ENCODE measurements at regions not wholly inside any gene's neighbourhood (a gene's known extent, or its start where the extent isn't known, plus 50 kb on each side); places are given as distances from the start of the nearest gene placed in this dataset.

DNA sequence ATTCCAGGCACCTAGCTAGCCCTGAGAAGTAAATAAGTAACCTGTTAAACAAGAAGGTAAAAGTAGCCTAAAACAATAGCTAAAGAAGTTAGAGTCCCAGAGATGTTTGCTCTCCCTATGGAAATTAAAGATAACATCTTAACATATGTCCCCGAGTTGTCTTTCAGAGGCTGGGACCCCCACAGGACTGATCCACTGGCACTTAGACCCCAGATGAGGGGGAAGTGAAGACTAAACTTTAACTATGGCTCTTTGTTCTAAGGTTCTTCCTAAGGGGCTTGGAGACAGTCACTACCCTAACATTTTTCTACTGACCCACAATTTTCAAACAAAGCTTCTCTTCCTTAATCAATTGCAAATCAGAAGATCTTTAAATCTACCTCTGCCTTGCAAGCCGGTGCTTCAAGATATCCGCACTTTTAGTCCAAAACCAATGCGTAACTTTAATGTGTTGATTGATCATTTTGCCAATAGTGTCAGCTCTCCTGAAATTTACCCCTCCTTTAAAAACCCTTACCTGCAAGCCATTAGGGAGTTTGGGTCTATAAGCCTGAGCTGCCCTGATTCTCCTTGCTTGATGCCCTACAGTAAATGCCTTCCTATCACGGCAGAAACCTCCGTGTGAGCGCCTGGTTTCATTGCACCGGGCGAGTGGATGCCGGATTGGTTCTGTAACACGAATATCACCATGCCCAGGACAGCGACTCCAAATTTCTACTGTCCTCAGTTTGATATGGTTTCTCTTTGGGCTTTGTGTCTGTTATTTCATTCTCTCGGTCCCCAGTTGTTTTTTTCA, 404.4 kb downstream of the SIPA1L2 start:
- Histone ChIP-seq H3K4me3 (ENCODE audit: low read depth in 1 of 2, low read length in 1 of 2) (no peak overlapping the region), H3K4me1 (ENCODE audit: control insufficient read depth in 1 of 2, insufficient read depth in 1 of 2, low read depth in 1 of 2, low read length in 1 of 2) (no peaks in the 10 kb centered on the region), H3K9me3 (no peaks in the 10 kb centered on the region), H3K36me3 (no peaks in the 10 kb centered on the region), H3K27ac (no peak overlapping the region), H3K27me3 (peaks cover 42% of the 10 kb centered on the region)
- TF ChIP-seq, protein P1, sequence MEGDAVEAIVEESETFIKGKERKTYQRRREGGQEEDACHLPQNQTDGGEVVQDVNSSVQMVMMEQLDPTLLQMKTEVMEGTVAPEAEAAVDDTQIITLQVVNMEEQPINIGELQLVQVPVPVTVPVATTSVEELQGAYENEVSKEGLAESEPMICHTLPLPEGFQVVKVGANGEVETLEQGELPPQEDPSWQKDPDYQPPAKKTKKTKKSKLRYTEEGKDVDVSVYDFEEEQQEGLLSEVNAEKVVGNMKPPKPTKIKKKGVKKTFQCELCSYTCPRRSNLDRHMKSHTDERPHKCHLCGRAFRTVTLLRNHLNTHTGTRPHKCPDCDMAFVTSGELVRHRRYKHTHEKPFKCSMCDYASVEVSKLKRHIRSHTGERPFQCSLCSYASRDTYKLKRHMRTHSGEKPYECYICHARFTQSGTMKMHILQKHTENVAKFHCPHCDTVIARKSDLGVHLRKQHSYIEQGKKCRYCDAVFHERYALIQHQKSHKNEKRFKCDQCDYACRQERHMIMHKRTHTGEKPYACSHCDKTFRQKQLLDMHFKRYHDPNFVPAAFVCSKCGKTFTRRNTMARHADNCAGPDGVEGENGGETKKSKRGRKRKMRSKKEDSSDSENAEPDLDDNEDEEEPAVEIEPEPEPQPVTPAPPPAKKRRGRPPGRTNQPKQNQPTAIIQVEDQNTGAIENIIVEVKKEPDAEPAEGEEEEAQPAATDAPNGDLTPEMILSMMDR (IDR thresholded peaks at IDR 0.05): no peak

DNA sequence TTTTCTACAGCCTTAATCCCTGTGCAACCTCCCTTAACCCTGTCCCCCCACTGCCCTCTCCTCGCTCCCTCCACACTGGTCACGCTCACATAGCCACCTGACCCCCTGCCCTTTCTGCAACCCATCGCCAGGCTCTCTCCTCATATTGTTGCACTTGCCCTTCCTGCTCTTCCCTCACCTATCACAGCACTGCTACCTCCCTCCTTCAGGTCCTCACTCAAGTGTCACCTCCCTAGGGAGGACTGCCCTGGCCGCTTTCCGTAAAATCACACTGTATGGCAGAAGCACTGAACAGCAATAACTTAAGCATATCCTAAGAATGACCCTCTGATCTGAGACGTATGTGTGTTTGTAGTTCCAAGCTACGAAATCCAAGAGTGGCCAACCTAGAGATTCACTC, 406.0 kb downstream of the SIPA1L2 start:
- peaks cover 42% of the 10 kb centered on the region for H3K27me3 ChIP-seq
- no peak overlapping the region for H3K27ac ChIP-seq
- no peaks in the 10 kb centered on the region for H3K36me3 ChIP-seq
- no peaks in the 10 kb centered on the region for H3K4me1 ChIP-seq (ENCODE audit: control insufficient read depth in 1 of 2, insufficient read depth in 1 of 2, low read depth in 1 of 2, low read length in 1 of 2)
- TF ChIP-seq, protein P1 (IDR thresholded peaks at IDR 0.05): no peak
- H3K4me3 ChIP-seq (ENCODE audit: low read depth in 1 of 2, low read length in 1 of 2): no peak overlapping the region
- no peaks in the 10 kb centered on the region for H3K9me3 ChIP-seq

DNA sequence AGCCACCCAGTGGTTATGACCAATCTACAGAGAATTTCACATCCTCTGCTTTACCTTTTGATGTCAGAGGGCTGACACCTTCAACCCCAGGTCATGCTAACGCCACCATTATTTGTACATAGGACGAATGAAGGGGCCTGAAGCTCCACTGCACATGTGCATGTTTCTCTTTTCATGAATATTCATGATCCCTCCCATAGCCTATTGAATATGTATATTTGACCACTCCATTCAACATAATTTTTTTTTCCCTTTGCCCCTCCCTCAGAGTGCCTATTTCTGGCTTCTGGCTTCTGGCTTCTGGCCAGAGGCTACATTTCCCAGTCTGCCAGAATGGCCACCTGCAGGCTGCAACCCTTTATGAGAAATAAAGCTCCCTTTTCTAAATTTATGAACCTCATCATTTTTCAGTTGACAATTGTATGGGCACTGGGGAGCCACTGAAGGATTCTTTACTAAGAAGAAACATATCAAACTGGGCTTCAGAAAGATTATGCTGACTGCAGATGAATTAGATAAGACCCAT, 406.7 kb downstream of the SIPA1L2 start:
- Histone ChIP-seq H3K36me3 (no peaks in the 10 kb centered on the region), H3K27ac (no peak overlapping the region), H3K9me3 (no peaks in the 10 kb centered on the region), H3K4me3 (ENCODE audit: low read depth in 1 of 2, low read length in 1 of 2) (no peak overlapping the region), H3K4me1 (ENCODE audit: control insufficient read depth in 1 of 2, insufficient read depth in 1 of 2, low read depth in 1 of 2, low read length in 1 of 2) (no peaks in the 10 kb centered on the region), H3K27me3 (peaks cover 42% of the 10 kb centered on the region)
- TF ChIP-seq, protein P1 (IDR thresholded peaks at IDR 0.05): no peak

DNA sequence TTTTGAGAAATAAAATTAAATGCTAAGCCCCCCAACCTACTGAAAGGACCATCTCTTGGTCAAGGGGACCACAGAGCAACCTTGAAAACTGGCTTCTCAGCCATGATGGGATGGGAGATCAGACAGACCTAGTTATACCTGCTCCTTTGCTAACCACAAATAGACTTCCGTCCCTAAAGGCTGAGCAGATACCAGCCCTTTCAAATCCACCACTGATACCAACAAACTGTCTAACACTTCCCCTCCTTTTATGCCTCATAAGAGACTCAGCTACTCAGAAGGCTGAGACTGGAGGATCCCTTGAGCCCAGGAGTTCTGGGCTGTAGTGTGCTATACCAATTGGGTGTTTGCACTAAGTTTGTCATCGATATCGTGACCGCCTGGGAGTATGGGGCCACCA, 407.3 kb downstream of the SIPA1L2 start:
- H3K27ac ChIP-seq: no peak overlapping the region
- no peaks in the 10 kb centered on the region for H3K9me3 ChIP-seq
- TF ChIP-seq, protein P1 (IDR thresholded peaks at IDR 0.05): no peak
- no peaks in the 10 kb centered on the region for H3K36me3 ChIP-seq
- no peaks in the 10 kb centered on the region for H3K4me1 ChIP-seq (ENCODE audit: control insufficient read depth in 1 of 2, insufficient read depth in 1 of 2, low read depth in 1 of 2, low read length in 1 of 2)
- peaks cover 39% of the 10 kb centered on the region for H3K27me3 ChIP-seq
- H3K4me3 ChIP-seq (ENCODE audit: low read depth in 1 of 2, low read length in 1 of 2): no peak overlapping the region

DNA sequence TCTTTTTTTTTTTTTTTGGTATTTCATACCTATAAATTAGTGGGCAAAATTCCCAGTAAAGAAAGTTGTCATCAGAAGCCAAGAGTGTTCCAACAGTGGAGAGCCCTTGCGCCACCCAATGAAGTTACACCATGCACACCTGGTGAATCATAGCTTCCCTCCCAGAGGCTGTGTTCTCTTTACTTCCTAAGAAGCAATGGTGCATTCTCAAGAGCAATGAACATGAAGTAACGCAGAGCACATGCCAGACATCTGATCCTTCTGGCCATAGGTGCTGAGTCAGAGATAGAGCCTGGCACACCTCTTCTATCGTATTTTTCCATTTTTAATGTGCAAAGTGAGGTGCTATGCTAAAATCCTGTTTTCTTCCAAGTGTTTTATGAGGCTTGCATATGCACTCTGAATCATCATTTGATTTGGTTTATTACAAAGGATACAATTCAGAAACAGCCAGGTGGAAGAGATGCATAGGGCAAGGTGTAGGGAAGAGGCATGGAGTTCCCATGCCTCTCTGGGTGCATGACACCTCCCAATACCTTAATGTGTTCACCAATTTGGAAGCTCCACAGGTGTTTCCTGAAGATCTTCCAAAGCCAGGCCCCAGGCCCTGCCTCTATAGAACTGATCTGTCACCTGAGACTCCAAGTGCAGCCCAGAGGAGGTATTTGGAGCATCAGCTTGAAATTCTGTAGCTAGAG, 408.0 kb downstream of the SIPA1L2 start:
- H3K27ac ChIP-seq: no peak overlapping the region
- no peaks in the 10 kb centered on the region for H3K9me3 ChIP-seq
- H3K4me3 ChIP-seq (ENCODE audit: low read depth in 1 of 2, low read length in 1 of 2): no peak overlapping the region
- H3K4me1 ChIP-seq (ENCODE audit: control insufficient read depth in 1 of 2, insufficient read depth in 1 of 2, low read depth in 1 of 2, low read length in 1 of 2): no peaks in the 10 kb centered on the region
- TF ChIP-seq, protein P1 (IDR thresholded peaks at IDR 0.05): no peak
- peaks cover 32% of the 10 kb centered on the region for H3K27me3 ChIP-seq
- no peaks in the 10 kb centered on the region for H3K36me3 ChIP-seq
